ENCODE measurements at regions not wholly inside any gene's neighbourhood (a gene's known extent, or its start where the extent isn't known, plus 50 kb on each side); places are given as distances from the start of the nearest gene placed in this dataset.
"Not testable (repeated sequence)": the region's sequence is repeated elsewhere in the genome, so short reads cannot be mapped to it uniquely, and the experiment has no call there.

GRCh38 chr1:121032878-121033494, 143.4 kb downstream of the PPIAL4A start:
- H3K4me3 ChIP-seq (replicated peaks in 1 of 2; ENCODE audit: low read depth in 2 of 2, low read length in 2 of 2); DNase-seq (ENCODE audit: low read depth in 2 of 2): not testable (repeated sequence)

GRCh38 chr1:121036792-121037191, 147.2 kb downstream of the PPIAL4A start:
- not testable (repeated sequence) for H3K4me3 ChIP-seq (replicated peaks in 1 of 2; ENCODE audit: low read depth in 2 of 2, low read length in 2 of 2); DNase-seq (ENCODE audit: low read depth in 2 of 2)

DNA sequence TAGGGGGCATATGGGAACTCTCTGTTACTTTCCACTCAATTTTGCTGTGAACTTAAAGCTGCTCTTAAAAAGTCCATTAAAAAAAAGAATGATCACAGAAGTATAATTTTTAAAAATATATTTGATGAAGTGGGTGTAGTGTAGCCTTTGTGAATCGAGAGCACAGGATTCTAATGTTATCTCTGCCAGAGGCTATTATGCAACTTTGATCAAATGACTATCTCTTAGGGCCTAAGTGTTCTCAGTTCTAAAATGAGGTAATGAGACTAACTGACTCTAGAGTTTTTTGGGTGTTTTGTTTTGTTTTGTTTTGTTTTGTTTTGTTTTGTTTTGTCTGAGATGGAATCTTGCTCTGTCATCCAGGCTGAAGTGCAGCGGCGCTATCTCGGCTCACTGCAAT, 143.2 kb downstream of the FAM72B start:
- DNase-seq (ENCODE audit: low read depth in 2 of 2); H3K4me3 ChIP-seq (replicated peaks in 1 of 2; ENCODE audit: low read depth in 2 of 2, low read length in 2 of 2): not testable (repeated sequence)

GRCh38 chr1:121041497-121041896, 142.6 kb downstream of the FAM72B start:
- not testable (repeated sequence) for H3K4me3 ChIP-seq (replicated peaks in 1 of 2; ENCODE audit: low read depth in 2 of 2, low read length in 2 of 2); DNase-seq (ENCODE audit: low read depth in 2 of 2)

- H3K4me3 ChIP-seq (replicated peaks in 1 of 2; ENCODE audit: low read depth in 2 of 2, low read length in 2 of 2); DNase-seq (ENCODE audit: low read depth in 2 of 2): not testable (repeated sequence)
These were observed 141.3 kb downstream of the FAM72B start for GRCh38 chr1:121042882-121043281.

DNA sequence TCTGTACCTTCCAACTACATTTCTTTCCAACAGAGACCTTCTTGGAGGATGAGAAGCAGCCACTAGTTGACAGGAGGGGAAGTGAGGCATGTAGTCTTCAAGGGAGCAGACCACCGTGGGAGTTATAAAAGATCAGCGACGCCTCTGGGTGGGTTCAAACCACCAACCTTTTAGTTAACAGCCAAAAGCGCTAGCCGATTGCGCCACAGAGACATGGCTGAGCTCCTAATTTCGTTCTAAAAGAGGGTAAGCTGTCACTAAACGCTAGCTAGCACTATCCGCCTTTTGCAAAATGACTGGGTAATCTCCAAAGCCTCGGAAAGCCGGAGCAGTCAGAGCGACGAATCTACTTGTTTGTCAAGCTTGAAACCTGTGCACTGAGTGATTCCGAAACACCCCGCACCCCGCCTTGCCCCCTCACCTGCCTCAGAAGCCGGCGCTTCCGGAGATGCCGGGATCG, 135.8 kb downstream of the FAM72B start:
- DNase-seq (ENCODE audit: low read depth in 2 of 2); H3K4me3 ChIP-seq (replicated peaks in 1 of 2; ENCODE audit: low read depth in 2 of 2, low read length in 2 of 2): not testable (repeated sequence)

GRCh38 chr1:121048769-121049443, 135.2 kb downstream of the FAM72B start:
- not testable (repeated sequence) for DNase-seq (ENCODE audit: low read depth in 2 of 2); H3K4me3 ChIP-seq (replicated peaks in 1 of 2; ENCODE audit: low read depth in 2 of 2, low read length in 2 of 2)

- not testable (repeated sequence) for H3K4me3 ChIP-seq (replicated peaks in 1 of 2; ENCODE audit: low read depth in 2 of 2, low read length in 2 of 2); DNase-seq (ENCODE audit: low read depth in 2 of 2)
These were observed 134.0 kb downstream of the FAM72B start for GRCh38 chr1:121050097-121050496.

- DNase-seq (ENCODE audit: low read depth in 2 of 2); H3K4me3 ChIP-seq (replicated peaks in 1 of 2; ENCODE audit: low read depth in 2 of 2, low read length in 2 of 2): not testable (repeated sequence)
These were observed 132.9 kb downstream of the FAM72B start for GRCh38 chr1:121051161-121051790.

- H3K4me3 ChIP-seq (replicated peaks in 1 of 2; ENCODE audit: low read depth in 2 of 2, low read length in 2 of 2); DNase-seq (ENCODE audit: low read depth in 2 of 2): not testable (repeated sequence)
These were observed 132.0 kb downstream of the FAM72B start for GRCh38 chr1:121052081-121052660.

DNA sequence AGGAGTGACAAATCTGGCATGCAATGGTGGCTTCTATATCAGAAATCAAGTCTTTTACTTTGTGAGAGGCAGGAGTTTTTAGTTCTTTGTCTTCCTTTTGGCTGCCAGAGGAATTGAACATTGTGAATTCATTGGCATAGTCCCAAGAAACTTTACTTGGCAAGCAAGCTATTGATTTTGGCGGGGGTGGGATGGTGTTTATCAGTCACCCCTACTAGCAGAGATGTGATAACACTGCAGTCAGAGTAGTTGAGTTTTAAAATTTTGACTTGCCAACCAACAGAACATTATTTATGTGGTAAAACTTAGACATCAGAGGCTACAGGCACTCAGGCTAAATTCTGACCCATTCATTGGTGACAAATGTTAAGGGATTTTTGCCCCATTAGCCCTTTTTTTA, 129.2 kb downstream of the FAM72B start:
- not testable (repeated sequence) for H3K4me3 ChIP-seq (replicated peaks in 1 of 2; ENCODE audit: low read depth in 2 of 2, low read length in 2 of 2)
- DNase-seq (ENCODE audit: low read depth in 2 of 2), result peak in 1 of 2 donors; percentile 32

GRCh38 chr1:121066925-121067324, 117.2 kb downstream of the FAM72B start:
- DNase-seq (ENCODE audit: low read depth in 2 of 2); H3K4me3 ChIP-seq (replicated peaks in 1 of 2; ENCODE audit: low read depth in 2 of 2, low read length in 2 of 2): not testable (repeated sequence)

DNA sequence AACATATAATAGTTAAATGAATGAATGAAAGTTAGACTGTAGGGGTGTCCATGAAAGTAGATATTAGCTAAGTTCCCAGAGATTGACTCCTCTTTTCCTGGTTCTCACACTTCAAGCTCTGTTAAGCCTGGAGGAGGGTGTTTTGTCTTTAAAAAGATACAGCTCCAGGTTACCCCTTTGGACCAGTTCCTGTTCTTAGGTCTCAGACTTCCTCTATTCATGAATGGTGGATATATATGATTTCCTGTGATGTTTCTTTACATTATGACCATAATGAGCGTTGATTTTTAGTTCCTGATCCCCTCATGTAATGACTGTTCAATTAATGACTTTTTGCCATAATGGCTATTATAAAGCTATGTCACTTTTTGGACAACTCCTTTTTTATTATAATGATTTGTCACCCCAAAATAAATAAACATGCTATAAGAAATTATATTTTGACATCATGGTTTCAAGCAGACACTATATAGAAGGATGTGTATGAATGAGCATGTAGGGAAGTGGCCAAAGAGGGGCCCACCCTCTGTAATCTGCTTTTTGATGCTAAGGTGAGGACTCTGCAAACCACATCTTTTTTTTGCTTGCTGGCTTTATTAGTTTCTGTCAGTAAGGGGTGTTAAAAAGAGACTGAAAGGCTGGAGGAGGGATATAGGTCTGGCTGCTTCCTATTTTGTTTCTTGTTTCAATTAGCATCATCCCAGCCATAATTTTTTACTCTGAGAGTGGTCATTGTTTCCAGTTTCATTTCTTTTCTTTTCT, 115.2 kb downstream of the FAM72B start:
- not testable (repeated sequence) for H3K4me3 ChIP-seq (replicated peaks in 1 of 2; ENCODE audit: low read depth in 2 of 2, low read length in 2 of 2); DNase-seq (ENCODE audit: low read depth in 2 of 2)

GRCh38 chr1:121073852-121074251, 110.3 kb downstream of the FAM72B start:
- not testable (repeated sequence) for H3K4me3 ChIP-seq (replicated peaks in 1 of 2; ENCODE audit: low read depth in 2 of 2, low read length in 2 of 2); DNase-seq (ENCODE audit: low read depth in 2 of 2)

DNA sequence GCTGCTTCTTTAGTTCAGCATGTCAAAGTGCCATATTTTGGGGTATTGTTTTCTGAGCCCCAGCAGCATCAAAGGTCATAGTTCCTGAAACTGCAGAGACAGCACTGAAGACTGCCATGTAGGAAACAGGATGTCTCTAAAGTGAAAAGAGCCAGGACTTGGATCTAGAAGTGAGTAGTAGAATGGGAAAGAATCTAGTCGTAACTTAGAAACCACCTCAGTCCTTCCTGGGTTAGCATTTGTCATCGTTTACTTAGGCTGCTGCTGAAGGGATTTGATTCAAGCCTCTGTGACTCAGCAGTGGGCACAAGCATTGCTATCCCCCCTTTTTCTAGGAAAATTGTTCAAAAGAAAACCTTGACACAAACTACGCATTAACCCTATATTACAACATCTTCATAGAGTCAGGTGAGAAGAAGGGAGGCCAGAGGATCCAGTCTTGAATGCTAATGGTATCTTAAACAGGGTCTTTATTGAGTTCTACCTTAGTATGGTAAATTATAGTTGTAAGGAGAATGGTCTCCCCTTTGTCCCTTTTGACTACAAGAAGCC, 108.8 kb downstream of the FAM72B start:
- DNase-seq (ENCODE audit: low read depth in 2 of 2); H3K4me3 ChIP-seq (replicated peaks in 1 of 2; ENCODE audit: low read depth in 2 of 2, low read length in 2 of 2): not testable (repeated sequence)

DNA sequence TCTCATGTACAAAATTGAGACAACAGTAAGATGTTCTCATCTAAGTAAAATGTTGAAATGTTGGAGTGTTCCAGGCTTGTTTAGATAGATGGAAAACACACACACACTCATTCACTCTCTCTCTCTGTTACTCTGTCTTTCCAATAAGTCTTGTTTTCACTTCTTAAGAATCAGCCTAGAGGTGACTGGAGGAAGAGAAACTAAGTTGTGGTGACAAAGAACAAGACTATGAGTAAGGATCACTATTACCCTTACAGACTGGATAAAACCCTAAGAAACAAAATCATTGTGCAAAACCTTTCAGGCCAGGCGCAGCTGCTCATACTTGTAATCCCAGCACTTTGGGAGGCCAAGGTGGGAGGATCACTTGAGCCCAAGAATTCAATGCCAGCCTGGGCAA, 107.5 kb downstream of the FAM72B start:
- not testable (repeated sequence) for H3K4me3 ChIP-seq (replicated peaks in 1 of 2; ENCODE audit: low read depth in 2 of 2, low read length in 2 of 2); DNase-seq (ENCODE audit: low read depth in 2 of 2)

GRCh38 chr1:121079655-121080054, 104.5 kb downstream of the FAM72B start:
- H3K4me3 ChIP-seq (replicated peaks in 1 of 2; ENCODE audit: low read depth in 2 of 2, low read length in 2 of 2); DNase-seq (ENCODE audit: low read depth in 2 of 2): not testable (repeated sequence)
